Ovary (tissue), 7 donors: ENCODE measurements at regions not wholly inside any gene's neighbourhood (a gene's known extent, or its start where the extent isn't known, plus 50 kb on each side); places are given as distances from the start of the nearest gene placed in this dataset.

ENCODE experiments used
- DNase-seq, 5 donors: peaks; one replicate each; pipeline ENCODE4 v3.0.0-alpha.2; 2019 to 2020
- H3K27ac ChIP-seq, 2 donors: fragments of 200-600 bp; one replicate each; pipeline versions ENCODE4 v1.5.1 to v1.8.0; 2019 to 2022
- H3K27me3 ChIP-seq: fragments of 200-600 bp; one replicate; pipeline ENCODE4 v1.8.0; 2022
- H3K36me3 ChIP-seq: fragments of 200-600 bp; sonication (generic); one replicate; pipeline ENCODE4 v1.5.1; 2019
- H3K4me1 ChIP-seq: one replicate; pipeline ENCODE4 v1.8.1; 2013; ENCODE audit warnings: mild to moderate bottlenecking, moderate library complexity; ENCODE audit not compliant: insufficient read depth
- H3K4me3 ChIP-seq: fragments of 200-600 bp; sonication (generic); one replicate; pipeline ENCODE4 v1.5.1; 2017
- H3K9me3 ChIP-seq, 2 donors: fragments of 200-600 bp in 1 of 2; sonication (generic) in 1 of 2; one replicate each; pipeline versions ENCODE4 v1.5.1 to v1.8.1; 2013 to 2019; ENCODE audit warnings: mild to moderate bottlenecking in 1 of 2, moderate library complexity in 1 of 2
- CTCF ChIP-seq, 3 donors: fragments of 450-650 bp in 2 of 3; fragments of 200-600 bp in 1 of 3; IDR thresholded peaks; one replicate each; pipeline versions ENCODE4 v1.5.1 to v1.8.0; 2016 to 2022; ENCODE audit warnings: antibody characterized with exemption in 3 of 3, mild to moderate bottlenecking in 1 of 3
- EP300 ChIP-seq: sonication (generic); formaldehyde crosslinking; IDR thresholded peaks from one replicate; pipeline ENCODE4 v1.6.1; 2017; ENCODE audit warnings: antibody characterized with exemption
- POLR2A ChIP-seq: fragments of 450-650 bp; IDR thresholded peaks from one replicate; pipeline ENCODE4 v1.6.1; 2017; ENCODE audit warnings: antibody characterized with exemption, mild to moderate bottlenecking, moderate library complexity
- WGBS, 3 donors: extraction: QIAGEN DNeasy Blood & Tissue Kit in 1 of 3; methylation state at CpG; one replicate each; pipeline versions ENCODE4 v1.1.5 to v1.1.7; 2013 to 2017; 5-methylcytosine and 5-hydroxymethylcytosine counted together
- intact Hi-C, 4 donors: fragments of 100-400 bp; cut with DNase I; formaldehyde crosslinking; loops; one replicate each; pipeline versions ENCODE4 v1.11.0 to v1.15.1; 2022 to 2023
- donor health status: DM: no; HTN: no; CAD: no; lungs with moderate emphysema.
- donor health status: DM: no; HTN: no; CAD: no.
- donor health status: Bipolar disorder and iron deficiency.
- donor health status: DM: no; HTN: no; CAD: no.
- donor health status: DM: yes; HTN: yes; CAD: no.

- TF ChIP-seq POLR2A (no peak), EP300 (no peak), CTCF (IDR thresholded peaks at IDR 0.05) (no peak)
- peak; percentile 25 to 84 (median 61) for DNase-seq
- Histone ChIP-seq H3K36me3 (no peaks in the 10 kb centered on the region), H3K9me3 (no peaks in the 10 kb centered on the region), H3K4me1 (no peaks in the 10 kb centered on the region), H3K27ac (no peak overlapping the region), H3K4me3 (no peak overlapping the region), H3K27me3 (no peaks in the 10 kb centered on the region)
- intact Hi-C loops: no loop called here
- 21 to 34% (median 30%) methylated on average over 23 of the region's 23 CpGs for WGBS, 3 donors
Measured at GRCh38 chrX:107324493-107325310, 118.3 kb downstream of the DNAAF6 start.

- Histone ChIP-seq H3K36me3 (no peaks in the 10 kb centered on the region), H3K4me1 (no peaks in the 10 kb centered on the region), H3K9me3 (no peaks in the 10 kb centered on the region), H3K27ac (no peak overlapping the region), H3K4me3 (no peak overlapping the region), H3K27me3 (no peaks in the 10 kb centered on the region)
- WGBS, 3 donors: 78 to 86% (median 83%) methylated on average over 9 of the region's 9 CpGs
- intact Hi-C loops: no loop called here
- TF ChIP-seq EP300 (no peak), POLR2A (no peak), CTCF (IDR thresholded peaks at IDR 0.05) (no peak)
- no peak for DNase-seq
Measured at GRCh38 chrX:107325467-107325866, 119.1 kb downstream of the DNAAF6 start.

- H3K4me1 ChIP-seq: no peaks in the 10 kb centered on the region
- no peak overlapping the region for H3K27ac ChIP-seq
- 53 to 66% (median 61%) methylated on average over 4 of the region's 4 CpGs for WGBS, 3 donors
- H3K4me3 ChIP-seq: no peak overlapping the region
- H3K27me3 ChIP-seq: no peaks in the 10 kb centered on the region
- TF ChIP-seq CTCF (IDR thresholded peaks at IDR 0.05): no peak
- TF ChIP-seq EP300: no peak
- no peak for TF ChIP-seq POLR2A
- intact Hi-C loops: no loop called here
- H3K9me3 ChIP-seq: no peaks in the 10 kb centered on the region
- no peak for DNase-seq
- H3K36me3 ChIP-seq: no peaks in the 10 kb centered on the region
Measured at GRCh38 chrX:107348051-107348450, 101.4 kb upstream of the FRMPD3 start.

- Histone ChIP-seq H3K4me1 (no peaks in the 10 kb centered on the region), H3K9me3 (no peaks in the 10 kb centered on the region), H3K4me3 (no peak overlapping the region), H3K27me3 (no peaks in the 10 kb centered on the region), H3K36me3 (no peaks in the 10 kb centered on the region), H3K27ac (no peak overlapping the region)
- intact Hi-C loops: no loop called here
- 92 to 100% (median 95%) methylated on average over 1 of the region's 1 CpG for WGBS, 3 donors
- DNase-seq: no peak
- TF ChIP-seq EP300: no peak
- no peak for TF ChIP-seq CTCF (IDR thresholded peaks at IDR 0.05)
Measured at GRCh38 chrX:107348990-107349389, 100.5 kb upstream of the FRMPD3 start.
